CD14-positive monocyte (primary cell): ENCODE measurements at regions not wholly inside any gene's neighbourhood (a gene's known extent, or its start where the extent isn't known, plus 50 kb on each side); places are given as distances from the start of the nearest gene placed in this dataset.

Source experiments
- DNase-seq, 3 donors: peaks; one replicate each; pipeline ENCODE4 v3.0.0-alpha.2; 2011 to 2022
- H2AFZ ChIP-seq: 2 replicates; pipeline ENCODE4 v1.6.0; 2012; ENCODE audit warnings: mild to moderate bottlenecking, low read depth, low read length, inconsistent platforms; ENCODE audit not compliant: insufficient read depth, poor library complexity, severe bottlenecking
- H3K27ac ChIP-seq, 2 donors: 1 replicate in 1 of 2; 2 replicates in 1 of 2; pipeline ENCODE4 v1.5.1; 2012 to 2013; ENCODE audit warnings: low read length in 2 of 2, control low read depth in 1 of 2, inconsistent platforms in 1 of 2, low read depth in 1 of 2, mild to moderate bottlenecking in 1 of 2
- H3K27me3 ChIP-seq, 2 donors: one replicate each; pipeline versions ENCODE4 v1.6.0 to v1.6.1; 2011 to 2013; ENCODE audit warnings: low read length in 2 of 2; ENCODE audit not compliant: control insufficient read depth in 2 of 2, insufficient read depth in 2 of 2
- H3K36me3 ChIP-seq, 2 donors: replicated peaks in 1 of 2; 1 replicate in 1 of 2; 2 replicates in 1 of 2; pipeline versions ENCODE4 v1.5.1 to v1.6.1; 2012 to 2013; ENCODE audit warnings: low read length in 2 of 2, control low read depth in 1 of 2, inconsistent platforms in 1 of 2, mild to moderate bottlenecking in 1 of 2; ENCODE audit not compliant: insufficient read depth in 2 of 2, control insufficient read depth in 1 of 2
- H3K4me1 ChIP-seq, 2 donors: 1 replicate in 1 of 2; 2 replicates in 1 of 2; pipeline versions ENCODE4 v1.5.1 to v1.6.1; 2012 to 2013; ENCODE audit warnings: low read length in 2 of 2, control low read depth in 1 of 2, inconsistent platforms in 1 of 2, mild to moderate bottlenecking in 1 of 2, moderate library complexity in 1 of 2; ENCODE audit not compliant: insufficient read depth in 2 of 2, control insufficient read depth in 1 of 2
- H3K4me2 ChIP-seq: replicated peaks from 2 replicates; pipeline ENCODE3; 2012; ENCODE audit warnings: low read length, moderate library complexity, mild to moderate bottlenecking; ENCODE audit not compliant: poor library complexity, severe bottlenecking; ENCODE audit errors: extremely low read depth
- H3K4me3 ChIP-seq, 3 experiments: fragments of 200-600 bp in 1 of 3; sonication (generic) in 1 of 3; replicated peaks in 1 of 3; 1 replicate in 2 of 3; 2 replicates in 1 of 3; pipeline ENCODE4 v1.5.1; 2011 to 2013; ENCODE audit warnings: low read length in 3 of 3, mild to moderate bottlenecking in 3 of 3, control low read depth in 2 of 3, low read depth in 2 of 3, inconsistent platforms in 1 of 3, moderate library complexity in 1 of 3
- H3K79me2 ChIP-seq: 2 replicates; pipeline ENCODE4 v1.6.0; 2012; ENCODE audit warnings: mild to moderate bottlenecking, control low read depth, inconsistent platforms, low read length, moderate library complexity; ENCODE audit not compliant: insufficient read depth
- H3K9ac ChIP-seq: 2 replicates; pipeline ENCODE4 v1.6.0; 2017; ENCODE audit warnings: low read length, mild to moderate bottlenecking; ENCODE audit not compliant: insufficient read depth, poor library complexity, severe bottlenecking
- H3K9me3 ChIP-seq, 2 donors: replicated peaks in 1 of 2; 1 replicate in 1 of 2; 2 replicates in 1 of 2; pipeline versions ENCODE4 v1.5.1 to v1.6.1; 2012 to 2013; ENCODE audit warnings: low read length in 2 of 2, control low read depth in 1 of 2; ENCODE audit not compliant: control insufficient read depth in 1 of 2, insufficient read depth in 1 of 2
- H4K20me1 ChIP-seq: 2 replicates; pipeline ENCODE4 v1.6.0; 2012; ENCODE audit warnings: mild to moderate bottlenecking, low read length, control low read depth, moderate library complexity; ENCODE audit not compliant: insufficient read depth
- H3K27ac Mint-ChIP-seq, 7 donors: one replicate each; pipeline ENCODE4 v1.8.0; 2020; ENCODE audit warnings: mild to moderate bottlenecking in 7 of 7, mixed read lengths in 7 of 7, moderate library complexity in 6 of 7, inconsistent platforms in 2 of 7
- H3K27me3 Mint-ChIP-seq, 3 donors: one replicate each; pipeline ENCODE4 v1.8.0; 2021 to 2022; ENCODE audit warnings: low read depth in 3 of 3, mild to moderate bottlenecking in 3 of 3, mixed read lengths in 3 of 3, moderate library complexity in 3 of 3, inconsistent platforms in 1 of 3
- H3K36me3 Mint-ChIP-seq, 2 donors: one replicate each; pipeline ENCODE4 v1.8.0; 2020; ENCODE audit warnings: mixed read lengths in 2 of 2, inconsistent platforms in 1 of 2, mild to moderate bottlenecking in 1 of 2
- H3K4me1 Mint-ChIP-seq: one replicate; pipeline ENCODE4 v1.8.0; 2020; ENCODE audit warnings: mild to moderate bottlenecking, mixed read lengths
- H3K4me3 Mint-ChIP-seq, 2 donors: one replicate each; pipeline ENCODE4 v1.8.0; 2020; ENCODE audit warnings: mild to moderate bottlenecking in 2 of 2, mixed read lengths in 2 of 2, moderate library complexity in 1 of 2
- H3K9me3 Mint-ChIP-seq, 7 donors: one replicate each; pipeline ENCODE4 v1.8.0; 2020 to 2022; ENCODE audit warnings: mixed read lengths in 7 of 7, mild to moderate bottlenecking in 6 of 7, moderate library complexity in 6 of 7, inconsistent platforms in 2 of 7
- WGBS: methylation state at CpG from one replicate; pipeline ENCODE4 v1.1.5; 2013; ENCODE audit warnings: missing lambda C conversion rate; ENCODE audit not compliant: insufficient coverage; 5-methylcytosine and 5-hydroxymethylcytosine counted together
- intact Hi-C, 2 donors: fragments of 100-400 bp; cut with micrococcal nuclease; formaldehyde crosslinking; loops; one replicate each; pipeline versions ENCODE4 v1.15.0 to v1.15.1; 2023
- TF ChIP-seq, protein P1 (sequence below): fragments of 200-600 bp; IDR thresholded peaks from one replicate; pipeline ENCODE4 v1.8.0; 2022; ENCODE audit warnings: antibody characterized with exemption, mild to moderate bottlenecking

DNA sequence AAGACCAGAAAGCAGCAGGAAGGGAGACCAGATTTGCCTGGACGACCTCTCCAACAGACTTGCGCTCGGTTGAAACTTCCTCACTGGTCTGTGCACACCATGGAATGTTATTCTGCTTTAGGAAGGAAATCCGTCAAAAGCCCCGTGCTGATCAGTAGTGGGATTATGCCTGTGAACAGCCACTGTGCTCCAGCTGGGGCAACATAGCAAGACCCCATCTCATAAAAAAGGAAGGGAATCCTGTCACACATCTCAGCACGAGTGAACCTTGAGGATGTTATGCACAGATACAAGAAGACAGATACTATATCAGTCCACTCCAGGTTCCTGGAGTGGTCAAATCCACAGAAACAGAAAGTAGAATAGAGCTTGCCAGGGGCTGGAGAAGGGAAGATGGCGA is 86.9 kb upstream of the FOXC1 start:
- TF ChIP-seq, protein P1, sequence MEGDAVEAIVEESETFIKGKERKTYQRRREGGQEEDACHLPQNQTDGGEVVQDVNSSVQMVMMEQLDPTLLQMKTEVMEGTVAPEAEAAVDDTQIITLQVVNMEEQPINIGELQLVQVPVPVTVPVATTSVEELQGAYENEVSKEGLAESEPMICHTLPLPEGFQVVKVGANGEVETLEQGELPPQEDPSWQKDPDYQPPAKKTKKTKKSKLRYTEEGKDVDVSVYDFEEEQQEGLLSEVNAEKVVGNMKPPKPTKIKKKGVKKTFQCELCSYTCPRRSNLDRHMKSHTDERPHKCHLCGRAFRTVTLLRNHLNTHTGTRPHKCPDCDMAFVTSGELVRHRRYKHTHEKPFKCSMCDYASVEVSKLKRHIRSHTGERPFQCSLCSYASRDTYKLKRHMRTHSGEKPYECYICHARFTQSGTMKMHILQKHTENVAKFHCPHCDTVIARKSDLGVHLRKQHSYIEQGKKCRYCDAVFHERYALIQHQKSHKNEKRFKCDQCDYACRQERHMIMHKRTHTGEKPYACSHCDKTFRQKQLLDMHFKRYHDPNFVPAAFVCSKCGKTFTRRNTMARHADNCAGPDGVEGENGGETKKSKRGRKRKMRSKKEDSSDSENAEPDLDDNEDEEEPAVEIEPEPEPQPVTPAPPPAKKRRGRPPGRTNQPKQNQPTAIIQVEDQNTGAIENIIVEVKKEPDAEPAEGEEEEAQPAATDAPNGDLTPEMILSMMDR, result no peak
- no peak overlapping the region for H3K27ac ChIP-seq
- 100% methylated on average over 2 of the region's 7 CpGs for WGBS
- H2AFZ ChIP-seq, result no peak overlapping the region
- Mint-ChIP-seq H3K27me3 (peaks cover 17 to 32% (median 17%) of the 10 kb centered on the region in 3 donors), H3K4me1 (peaks cover 17% of the 10 kb centered on the region), H3K4me3 (peak overlapping the region in 1 of 2 donors; percentile 61), H3K27ac (no peak overlapping the region), H3K36me3 (no peaks in the 10 kb centered on the region), H3K9me3 (peaks cover 0 to 13% (median 2%) of the 10 kb centered on the region in 7 donors)
- H3K79me2 ChIP-seq, result no peaks in the 10 kb centered on the region
- peaks cover 7 to 9% of the 10 kb centered on the region in 2 donors for H3K4me1 ChIP-seq
- no peaks in the 10 kb centered on the region for H4K20me1 ChIP-seq
- H3K4me3 ChIP-seq, result no peak overlapping the region
- no peak for DNase-seq
- H3K9ac ChIP-seq, result no peak overlapping the region
- no peaks in the 10 kb centered on the region for H3K9me3 ChIP-seq
- H3K4me2 ChIP-seq, result no peak overlapping the region
- H3K27me3 ChIP-seq, result peaks cover 0 to 14% of the 10 kb centered on the region in 2 donors
- intact Hi-C loops, result no loop called here
- no peaks in the 10 kb centered on the region for H3K36me3 ChIP-seq

DNA sequence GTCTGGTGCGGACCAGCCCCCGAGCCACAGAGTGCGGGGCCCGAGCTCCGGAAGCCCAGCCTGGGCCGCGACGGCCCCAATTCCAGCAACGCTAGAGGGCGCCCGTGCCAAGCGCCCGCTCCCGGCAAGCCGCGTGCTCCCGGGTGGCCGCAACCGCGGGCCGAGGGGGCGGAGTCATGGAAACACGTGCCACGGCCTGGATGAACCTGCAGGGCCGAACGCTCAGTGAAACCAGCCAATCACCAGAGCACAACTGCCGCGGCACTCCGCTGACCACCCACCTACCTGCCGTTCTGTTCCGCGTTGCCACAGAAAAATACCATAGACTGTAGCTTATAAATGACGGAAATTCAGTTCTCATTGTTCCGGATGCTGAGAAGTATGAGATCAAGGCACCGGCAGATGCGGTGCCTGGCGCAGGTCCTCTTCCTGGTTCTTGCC is 85.7 kb upstream of the FOXC1 start:
- no peak overlapping the region for H3K27ac Mint-ChIP-seq
- H3K27me3 Mint-ChIP-seq, result peaks cover 17 to 32% (median 20%) of the 10 kb centered on the region in 3 donors
- H3K4me3 ChIP-seq, result peak overlapping the region in 1 of 3 experiments; percentile 48

More for the DNA sequence above, 85.7 kb upstream of the FOXC1 start:
- TF ChIP-seq, protein P1, result peak; percentile 88
- H3K36me3 ChIP-seq, result no peaks in the 10 kb centered on the region
- intact Hi-C loops, result no loop called here
- peak; percentile 29 to 63 (median 32) for DNase-seq
- H3K27me3 ChIP-seq, result peaks cover 0 to 14% of the 10 kb centered on the region in 2 donors
- no peaks in the 10 kb centered on the region for H3K79me2 ChIP-seq
- H4K20me1 ChIP-seq, result no peaks in the 10 kb centered on the region
- Mint-ChIP-seq H3K36me3 (no peaks in the 10 kb centered on the region), H3K4me3 (peak overlapping the region; percentile 55 to 69), H3K9me3 (peaks cover 0 to 13% (median 2%) of the 10 kb centered on the region in 7 donors), H3K4me1 (peaks cover 17% of the 10 kb centered on the region)
- H3K4me1 ChIP-seq, result peaks cover 7 to 9% of the 10 kb centered on the region in 2 donors
- H3K4me2 ChIP-seq, result peak overlapping the region; percentile 51
- no peak overlapping the region for H3K9ac ChIP-seq
- H2AFZ ChIP-seq, result peak overlapping the region; percentile 29
- H3K27ac ChIP-seq, result no peak overlapping the region
- 24% methylated on average over 37 of the region's 37 CpGs for WGBS
- H3K9me3 ChIP-seq, result no peaks in the 10 kb centered on the region
